Skeletal muscle satellite cell (primary cell): ENCODE measurements at regions not wholly inside any gene's neighbourhood (a gene's known extent, or its start where the extent isn't known, plus 50 kb on each side); places are given as distances from the start of the nearest gene placed in this dataset.
"Not testable (repeated sequence)": the region's sequence is repeated elsewhere in the genome, so short reads cannot be mapped to it uniquely, and the experiment has no call there.

Source experiments
- H3K27me3 ChIP-seq: 2 replicates; pipeline ENCODE4 v1.7.0; 2013; ENCODE audit warnings: low read length; ENCODE audit not compliant: control insufficient read depth, insufficient read depth
- H3K36me3 ChIP-seq: 2 replicates; pipeline ENCODE4 v1.7.0; 2013; ENCODE audit warnings: mild to moderate bottlenecking, control low read depth, low read length; ENCODE audit not compliant: insufficient read depth
- H3K4me1 ChIP-seq: 2 replicates; pipeline ENCODE4 v1.7.0; 2013; ENCODE audit warnings: low read length; ENCODE audit not compliant: control insufficient read depth, insufficient read depth
- H3K4me2 ChIP-seq: 2 replicates; pipeline ENCODE4 v1.7.0; 2013; ENCODE audit warnings: mild to moderate bottlenecking, low read length
- H3K4me3 ChIP-seq: 2 replicates; pipeline ENCODE4 v1.7.0; 2013; ENCODE audit warnings: low read length
- H3K9ac ChIP-seq: 2 replicates; pipeline ENCODE4 v1.7.0; 2013; ENCODE audit warnings: mild to moderate bottlenecking, low read depth, low read length, moderate library complexity
- H3K9me3 ChIP-seq: replicated peaks from 2 replicates; pipeline ENCODE4 v1.7.0; 2013; ENCODE audit warnings: mild to moderate bottlenecking, control low read depth, low read length

DNA sequence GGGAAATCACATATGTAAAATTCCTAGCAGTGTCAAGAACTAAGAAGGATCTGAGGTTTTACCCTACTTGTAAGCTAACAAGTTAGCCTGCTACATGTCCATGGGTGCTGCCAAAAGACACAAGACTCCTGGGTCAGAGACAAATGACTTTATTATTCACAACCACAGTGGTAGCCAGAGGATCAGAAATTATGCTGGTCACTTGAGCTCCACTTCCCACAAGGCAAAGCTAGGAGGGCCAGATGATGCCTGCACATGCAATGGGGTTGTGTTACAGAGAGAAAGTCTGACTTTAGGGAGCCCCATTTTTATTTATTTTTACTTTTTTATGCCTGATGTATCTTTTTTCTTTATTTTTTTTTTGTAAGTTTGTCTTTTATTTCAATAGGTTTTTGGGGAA is 136.8 kb downstream of the S1PR1 start:
- Histone ChIP-seq H3K4me2 (no peak overlapping the region), H3K9me3 (no peaks in the 10 kb centered on the region), H3K4me1 (peaks cover 8% of the 10 kb centered on the region), H3K27me3 (peaks cover 8% of the 10 kb centered on the region), H3K36me3 (no peaks in the 10 kb centered on the region), H3K9ac (no peak overlapping the region), H3K4me3 (no peak overlapping the region)

DNA sequence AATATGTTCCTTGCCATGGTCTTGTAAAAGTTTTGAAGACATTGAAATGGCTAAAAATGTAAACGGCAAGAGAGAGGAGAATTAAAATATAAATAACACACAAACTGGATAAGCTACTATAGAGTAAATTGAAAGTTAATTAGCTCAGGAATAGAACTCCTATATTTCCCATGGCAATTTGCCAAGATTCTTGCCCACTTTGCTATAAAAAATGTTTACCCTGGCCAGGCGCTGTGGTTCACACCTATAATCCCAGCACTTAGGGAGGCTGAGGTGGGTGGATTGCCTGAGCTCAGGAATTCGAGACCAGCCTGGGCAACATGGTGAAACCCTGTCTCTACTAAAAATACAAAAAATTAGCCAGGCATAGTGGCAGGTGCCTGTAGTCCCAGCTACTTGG is 138.6 kb downstream of the S1PR1 start:
- H3K4me3 ChIP-seq, H3K4me2 ChIP-seq, H3K9me3 ChIP-seq, H3K36me3 ChIP-seq, H3K4me1 ChIP-seq, H3K9ac ChIP-seq: not testable (repeated sequence)
- peaks cover 18% of the 10 kb centered on the region for H3K27me3 ChIP-seq

DNA sequence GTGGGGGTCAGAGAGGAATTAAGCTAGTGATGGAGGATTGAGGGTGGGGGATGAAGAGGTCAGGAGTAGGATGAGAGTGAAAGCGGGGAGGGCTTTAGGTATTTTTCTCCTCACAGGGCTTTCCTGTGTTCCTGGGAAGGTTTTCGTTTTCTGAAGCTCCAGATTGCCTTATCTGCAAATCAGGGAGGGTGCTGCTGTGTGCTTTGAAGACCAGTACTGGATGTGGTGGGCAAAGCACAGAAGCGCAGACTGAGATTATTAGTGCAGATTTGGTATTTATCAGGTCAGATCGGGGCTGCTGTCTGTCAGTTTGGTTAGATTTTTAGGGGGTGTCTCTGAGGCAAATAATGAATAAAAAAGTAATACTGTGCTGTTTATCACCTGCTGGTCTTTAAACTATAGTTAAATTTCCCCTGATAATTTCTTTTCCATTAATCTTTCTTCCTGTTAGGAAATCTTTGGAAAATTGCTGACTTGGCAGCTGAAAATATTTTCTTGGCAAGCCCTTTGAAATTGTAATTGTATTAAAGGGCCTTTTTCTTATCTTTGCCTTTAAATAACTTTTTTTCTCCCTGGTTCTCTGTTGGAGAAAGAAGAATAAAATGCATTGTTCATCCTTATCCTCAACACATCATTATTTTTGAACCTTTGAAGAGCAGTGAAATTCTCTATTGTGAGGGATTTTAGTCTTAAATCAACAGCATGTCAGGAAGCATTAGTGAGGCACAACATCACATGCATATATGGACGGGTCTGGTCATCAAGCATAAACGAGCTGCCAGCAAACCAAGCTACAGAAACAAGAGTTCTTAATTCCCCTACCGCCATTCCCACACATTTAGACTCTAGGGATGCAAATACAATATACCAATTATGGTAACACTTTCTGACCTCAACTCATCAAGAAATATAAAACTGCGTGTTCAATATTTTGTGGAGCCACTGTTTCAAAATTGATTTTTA is 139.6 kb downstream of the S1PR1 start:
- H3K4me1 ChIP-seq: peaks cover 1% of the 10 kb centered on the region
- H3K9me3 ChIP-seq: no peaks in the 10 kb centered on the region
- no peak overlapping the region for H3K4me3 ChIP-seq
- H3K9ac ChIP-seq: no peak overlapping the region
- no peak overlapping the region for H3K4me2 ChIP-seq
- no peaks in the 10 kb centered on the region for H3K36me3 ChIP-seq
- peaks cover 18% of the 10 kb centered on the region for H3K27me3 ChIP-seq

DNA sequence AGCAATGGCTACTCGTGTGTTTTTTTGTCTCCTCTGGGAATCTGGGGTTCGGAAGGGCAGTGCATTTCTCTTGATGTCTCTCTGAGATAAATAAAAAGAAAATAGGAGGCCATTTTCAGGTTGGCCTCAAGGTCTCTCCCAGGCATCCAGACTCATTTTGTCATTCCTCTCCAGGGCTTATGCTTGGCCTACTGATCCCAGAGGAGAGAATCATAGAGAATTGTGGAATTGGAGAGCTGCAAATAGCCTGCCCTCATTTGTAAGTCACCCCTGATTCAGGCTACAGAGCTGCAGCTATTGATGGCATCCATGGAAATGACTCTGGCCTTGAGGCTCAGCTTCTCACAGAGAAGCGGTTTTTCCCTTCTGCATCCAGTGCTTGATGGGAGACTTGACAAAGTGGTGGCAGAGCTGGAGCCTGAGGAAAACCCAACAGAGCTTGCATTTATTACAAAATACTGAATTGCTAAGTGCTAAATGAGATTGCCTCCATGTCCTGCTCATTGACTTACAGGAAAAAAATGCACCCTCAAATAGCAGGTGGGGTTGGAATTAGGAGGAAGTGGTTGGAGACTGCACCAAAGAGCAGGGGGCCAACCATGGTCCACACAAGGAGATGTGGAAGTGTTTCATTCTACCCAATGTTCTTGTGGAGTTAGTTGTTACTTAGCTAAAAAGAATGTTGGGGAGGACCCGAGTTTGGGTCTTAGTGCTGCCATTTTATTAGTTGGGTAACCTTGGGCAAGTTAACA is 140.4 kb downstream of the S1PR1 start:
- Histone ChIP-seq H3K36me3 (no peaks in the 10 kb centered on the region), H3K27me3 (peaks cover 18% of the 10 kb centered on the region), H3K4me1 (no peaks in the 10 kb centered on the region)

DNA sequence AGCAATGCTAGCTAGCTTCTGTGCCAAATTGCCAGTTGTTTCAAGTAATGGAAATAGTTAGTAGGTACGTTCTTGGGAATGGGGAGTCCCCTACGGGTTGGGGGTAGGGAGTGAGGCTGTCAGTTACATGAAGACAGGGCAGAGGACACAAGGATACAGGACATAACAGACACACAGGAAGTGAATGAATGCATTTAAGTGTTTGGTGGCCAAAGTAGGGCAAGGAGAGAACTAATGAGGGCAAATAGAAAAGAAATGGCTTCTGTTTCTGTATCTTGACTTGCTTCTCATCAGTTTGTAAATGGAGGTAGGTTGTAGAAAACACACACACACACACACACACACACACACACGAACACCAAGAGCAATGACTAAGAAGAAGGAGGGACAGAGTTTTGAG is 142.2 kb downstream of the S1PR1 start:
- H3K9ac ChIP-seq: no peak overlapping the region
- H3K36me3 ChIP-seq: no peaks in the 10 kb centered on the region
- no peak overlapping the region for H3K4me3 ChIP-seq
- H3K4me2 ChIP-seq: no peak overlapping the region
- no peaks in the 10 kb centered on the region for H3K9me3 ChIP-seq
- H3K27me3 ChIP-seq: peaks cover 20% of the 10 kb centered on the region
- H3K4me1 ChIP-seq: no peaks in the 10 kb centered on the region

More for the DNA sequence above, 140.4 kb downstream of the S1PR1 start:
- H3K9ac ChIP-seq: no peak overlapping the region
- H3K9me3 ChIP-seq: no peaks in the 10 kb centered on the region
- no peak overlapping the region for H3K4me3 ChIP-seq
- no peak overlapping the region for H3K4me2 ChIP-seq

DNA sequence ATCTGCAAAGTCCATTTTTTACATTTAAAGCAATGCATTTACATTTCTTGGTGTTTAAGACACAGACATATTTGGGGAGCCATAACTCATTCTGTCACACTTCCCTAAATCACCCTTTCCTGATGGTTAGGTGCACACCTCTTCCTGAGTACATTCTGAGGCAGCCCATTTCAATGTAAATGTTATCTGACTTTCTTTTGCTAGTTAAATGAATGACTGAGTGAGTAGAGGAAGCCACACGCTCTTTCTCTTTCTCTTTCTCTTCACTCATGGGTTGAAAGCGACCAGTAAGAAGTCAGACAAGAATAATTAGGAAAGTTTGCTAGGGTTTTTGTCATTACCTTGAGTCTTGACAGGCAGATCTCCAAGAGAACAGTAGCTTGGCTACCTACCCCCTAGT is 143.1 kb downstream of the S1PR1 start:
- H3K9ac ChIP-seq: no peak overlapping the region
- H3K4me3 ChIP-seq: no peak overlapping the region
- no peaks in the 10 kb centered on the region for H3K9me3 ChIP-seq

DNA sequence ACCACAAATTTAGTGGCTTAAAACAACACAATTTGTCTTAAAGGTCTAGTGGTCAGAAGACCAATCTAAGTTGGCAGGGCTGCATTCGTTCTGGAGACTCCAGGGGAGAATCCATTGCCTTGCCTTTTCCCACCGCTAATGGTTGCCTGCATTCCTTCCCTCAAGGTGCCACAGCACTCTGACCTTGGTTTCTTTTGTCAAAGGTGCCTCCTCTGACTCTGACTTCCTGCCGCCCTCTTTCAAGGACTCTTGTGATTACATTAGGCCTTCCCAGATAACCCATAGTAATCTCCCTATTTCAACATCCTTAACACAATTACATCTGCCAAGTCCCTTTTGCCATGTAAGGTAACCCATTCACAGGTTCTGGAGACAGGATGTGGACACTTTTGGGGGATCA is 145.3 kb downstream of the S1PR1 start:
- H3K4me3 ChIP-seq: no peak overlapping the region
- H3K27me3 ChIP-seq: peaks cover 15% of the 10 kb centered on the region
- no peaks in the 10 kb centered on the region for H3K9me3 ChIP-seq
- H3K36me3 ChIP-seq: no peaks in the 10 kb centered on the region
- no peak overlapping the region for H3K9ac ChIP-seq
- no peaks in the 10 kb centered on the region for H3K4me1 ChIP-seq
- no peak overlapping the region for H3K4me2 ChIP-seq

More for the DNA sequence above, 143.1 kb downstream of the S1PR1 start:
- Histone ChIP-seq H3K36me3 (no peaks in the 10 kb centered on the region), H3K27me3 (peaks cover 20% of the 10 kb centered on the region), H3K4me1 (no peaks in the 10 kb centered on the region), H3K4me2 (no peak overlapping the region)

DNA sequence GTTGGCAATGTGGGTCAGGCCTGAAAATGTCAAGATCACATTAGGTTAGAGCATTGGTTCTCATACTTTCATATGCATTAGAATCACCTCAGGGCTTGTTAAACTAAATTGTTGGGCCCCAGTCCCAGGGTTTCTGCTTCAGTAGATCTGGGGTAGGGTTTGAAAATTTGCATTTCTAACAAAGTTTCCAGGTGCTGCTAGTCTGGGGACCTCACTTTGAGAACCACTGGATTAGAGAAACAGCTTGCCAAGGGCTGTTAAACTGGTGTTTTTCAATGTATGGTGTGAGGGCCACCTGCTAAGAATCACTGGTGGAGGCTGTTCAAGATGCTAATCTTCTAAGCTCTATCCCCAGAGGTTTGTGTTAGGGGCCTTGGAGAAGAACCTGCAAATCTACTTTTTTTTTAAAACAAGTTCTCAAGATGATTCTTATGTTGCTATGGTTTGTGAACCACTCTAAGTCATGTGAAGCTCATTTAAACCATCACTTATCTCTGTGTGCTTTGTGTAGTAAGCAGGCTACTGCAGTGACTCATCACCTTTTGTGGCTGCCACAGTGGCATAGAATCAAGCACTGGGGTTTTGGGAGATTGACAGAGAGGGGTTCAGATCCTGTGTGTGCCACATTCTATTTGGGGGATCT is 152.2 kb downstream of the S1PR1 start:
- Histone ChIP-seq H3K9ac (no peak overlapping the region), H3K4me1 (no peaks in the 10 kb centered on the region), H3K9me3 (no peaks in the 10 kb centered on the region), H3K27me3 (peaks cover 4% of the 10 kb centered on the region), H3K4me2 (no peak overlapping the region), H3K36me3 (no peaks in the 10 kb centered on the region), H3K4me3 (no peak overlapping the region)

DNA sequence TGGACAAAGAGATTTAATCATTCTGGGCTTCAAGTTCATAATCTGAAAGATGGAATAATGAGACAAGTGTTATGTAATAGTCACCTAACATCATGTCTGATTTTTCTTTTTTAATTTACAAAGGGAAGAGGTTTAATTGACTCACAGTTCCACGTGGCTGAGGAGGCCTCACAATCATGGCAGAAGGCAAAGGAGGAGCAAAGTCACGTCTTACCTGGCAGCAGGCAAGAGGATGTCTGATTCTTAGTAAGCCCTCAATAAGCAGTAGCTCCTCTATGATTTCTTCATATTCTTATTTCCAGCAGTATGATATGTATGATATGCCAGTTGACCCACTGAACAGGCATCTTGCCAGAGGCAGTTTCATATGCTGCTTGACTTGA is 152.7 kb downstream of the S1PR1 start:
- H3K36me3 ChIP-seq: no peaks in the 10 kb centered on the region
- H3K4me1 ChIP-seq: no peaks in the 10 kb centered on the region
- H3K4me2 ChIP-seq: no peak overlapping the region
- H3K4me3 ChIP-seq: no peak overlapping the region
- peaks cover 4% of the 10 kb centered on the region for H3K27me3 ChIP-seq
- H3K9me3 ChIP-seq: no peaks in the 10 kb centered on the region
- no peak overlapping the region for H3K9ac ChIP-seq

DNA sequence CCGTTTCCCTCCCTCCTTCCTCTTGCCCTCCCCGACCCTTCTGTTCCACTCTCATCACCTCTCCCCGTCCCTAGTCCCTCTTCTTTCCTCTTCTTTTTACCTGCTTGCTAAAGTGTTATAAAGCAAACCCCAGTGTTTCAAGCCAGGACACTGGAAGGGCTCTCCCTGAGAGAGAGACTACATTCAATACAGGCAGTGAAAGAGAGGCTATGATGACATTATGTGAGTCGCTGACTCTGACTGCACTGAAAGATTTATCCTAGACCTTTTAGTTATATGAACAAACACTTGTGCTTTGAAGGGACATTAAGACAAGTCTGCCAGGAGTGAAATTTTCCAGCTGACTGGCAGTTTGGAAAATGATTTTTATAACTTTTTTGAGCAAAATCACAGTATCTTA is 155.7 kb downstream of the S1PR1 start:
- no peak overlapping the region for H3K9ac ChIP-seq
- H3K4me2 ChIP-seq: no peak overlapping the region
- H3K4me3 ChIP-seq: no peak overlapping the region
- no peaks in the 10 kb centered on the region for H3K4me1 ChIP-seq
- H3K36me3 ChIP-seq: no peaks in the 10 kb centered on the region
- H3K9me3 ChIP-seq: no peaks in the 10 kb centered on the region
- peaks cover 4% of the 10 kb centered on the region for H3K27me3 ChIP-seq

DNA sequence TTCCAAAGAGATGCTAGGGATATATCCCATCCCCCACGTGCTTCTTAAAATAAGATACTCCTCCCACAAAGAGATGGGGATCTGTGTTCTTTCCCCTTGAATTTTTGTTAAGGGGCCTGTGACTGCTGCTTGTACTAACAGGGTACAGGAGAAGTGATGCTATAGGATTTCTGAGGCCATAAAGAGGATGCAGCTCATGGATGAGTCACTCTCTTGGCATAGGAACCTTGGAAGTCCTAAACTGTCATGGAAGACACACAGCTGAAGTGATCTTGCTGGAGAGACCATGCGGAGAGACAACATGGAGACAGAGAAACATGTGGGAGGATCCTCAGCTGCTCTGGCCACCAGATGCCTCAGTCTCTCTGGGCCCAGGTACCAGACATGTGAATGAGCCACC is 157.2 kb downstream of the S1PR1 start:
- no peaks in the 10 kb centered on the region for H3K36me3 ChIP-seq
- no peaks in the 10 kb centered on the region for H3K4me1 ChIP-seq
- H3K9me3 ChIP-seq: no peaks in the 10 kb centered on the region
- no peak overlapping the region for H3K9ac ChIP-seq
- H3K4me2 ChIP-seq: no peak overlapping the region
- no peak overlapping the region for H3K4me3 ChIP-seq
- peaks cover 4% of the 10 kb centered on the region for H3K27me3 ChIP-seq
